Gastrocnemius medialis (tissue), 4 donors: ENCODE measurements at regions not wholly inside any gene's neighbourhood (a gene's known extent, or its start where the extent isn't known, plus 50 kb on each side); places are given as distances from the start of the nearest gene placed in this dataset.
"Not testable (repeated sequence)": the region's sequence is repeated elsewhere in the genome, so short reads cannot be mapped to it uniquely, and the experiment has no call there.

Source experiments
- CTCF ChIP-seq, 5 experiments: fragments of 450-650 bp in 3 of 5; fragments of 200-600 bp in 2 of 5; sonication (generic) in 2 of 5; IDR thresholded peaks in 4 of 5; conservative IDR thresholded peaks in 1 of 5; 1 replicate in 4 of 5; 2 replicates in 1 of 5; pipeline ENCODE4 v1.5.1; 2016 to 2019; ENCODE audit warnings: antibody characterized with exemption in 5 of 5, mild to moderate bottlenecking in 3 of 5, moderate library complexity in 3 of 5
- POLR2A ChIP-seq, 2 donors: fragments of 450-650 bp; IDR thresholded peaks; one replicate each; pipeline ENCODE4 v1.6.1; 2017; ENCODE audit warnings: antibody characterized with exemption in 2 of 2, mild to moderate bottlenecking in 2 of 2, moderate library complexity in 2 of 2

GRCh38 chr16:21507631-21508305 is 91.6 kb upstream of the METTL9 start:
- TF ChIP-seq CTCF (IDR thresholded peaks at IDR 0.05 in 4 of 5, conservative IDR thresholded peaks at IDR 0.05 in 1 of 5); POLR2A (IDR thresholded peaks at IDR 0.05): not testable (repeated sequence)
